ENCODE measurements at regions not wholly inside any gene's neighbourhood (a gene's known extent, or its start where the extent isn't known, plus 50 kb on each side); places are given as distances from the start of the nearest gene placed in this dataset.

- H3K27me3 Mint-ChIP-seq (ENCODE audit: insufficient read depth, low read depth, poor library complexity) = no peaks in the 10 kb centered on the region
Measured at GRCh38 chr6:126767711-126768110, 350.8 kb upstream of the RSPO3 start.

GRCh38 chr6:126770176-126770575, 348.3 kb upstream of the RSPO3 start:
- no peaks in the 10 kb centered on the region for H3F3A ChIP-seq (replicated peaks; ENCODE audit: low read depth)
- H3K4me1 ChIP-seq (ENCODE audit: insufficient read depth) = peaks cover 24% of the 10 kb centered on the region
- Mint-ChIP-seq H3K27ac (no peak overlapping the region), H3K4me3 (no peak overlapping the region), H3K9me3 (no peaks in the 10 kb centered on the region), H3K36me3 (ENCODE audit: low read depth) (no peaks in the 10 kb centered on the region), H3K4me1 (peaks cover 14% of the 10 kb centered on the region), H3K27me3 (ENCODE audit: insufficient read depth, low read depth, poor library complexity) (peaks cover 6% of the 10 kb centered on the region)
- no peak overlapping the region for H3K4me2 ChIP-seq
- no peaks in the 10 kb centered on the region for H3K27me3 ChIP-seq (ENCODE audit: insufficient read depth)
- no peak overlapping the region for H2AFZ ChIP-seq
- no peak overlapping the region for H3K4me3 ChIP-seq
- no peaks in the 10 kb centered on the region; the same call in 1 of the 2 replicates for H3K9me2 ChIP-seq (ENCODE audit: insufficient read depth)
- no peaks in the 10 kb centered on the region for H3K36me3 ChIP-seq (ENCODE audit: insufficient read depth)
- H4K20me1 ChIP-seq (replicated peaks; ENCODE audit: insufficient read depth) = no peaks in the 10 kb centered on the region
- H3K27ac ChIP-seq (ENCODE audit: low read depth) = no peak overlapping the region
- TF ChIP-seq ZNF114 (CRISPR knock-in tag; IDR thresholded peaks at IDR 0.05) (no peak), NANOG (IDR thresholded peaks at IDR 0.05; ENCODE audit: borderline replicate concordance) (no peak)
- TF ChIP-seq, protein P1, sequence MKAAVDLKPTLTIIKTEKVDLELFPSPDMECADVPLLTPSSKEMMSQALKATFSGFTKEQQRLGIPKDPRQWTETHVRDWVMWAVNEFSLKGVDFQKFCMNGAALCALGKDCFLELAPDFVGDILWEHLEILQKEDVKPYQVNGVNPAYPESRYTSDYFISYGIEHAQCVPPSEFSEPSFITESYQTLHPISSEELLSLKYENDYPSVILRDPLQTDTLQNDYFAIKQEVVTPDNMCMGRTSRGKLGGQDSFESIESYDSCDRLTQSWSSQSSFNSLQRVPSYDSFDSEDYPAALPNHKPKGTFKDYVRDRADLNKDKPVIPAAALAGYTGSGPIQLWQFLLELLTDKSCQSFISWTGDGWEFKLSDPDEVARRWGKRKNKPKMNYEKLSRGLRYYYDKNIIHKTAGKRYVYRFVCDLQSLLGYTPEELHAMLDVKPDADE (IDR thresholded peaks at IDR 0.05) = no peak
- no peaks in the 10 kb centered on the region for H3K79me2 ChIP-seq (replicated peaks; ENCODE audit: insufficient read depth)
- DNase-seq (ENCODE audit: low spot score) (no peak), ATAC-seq (no peak)

More at GRCh38 chr6:126767711-126768110, 350.8 kb upstream of the RSPO3 start:
- Mint-ChIP-seq H3K4me1 (no peaks in the 10 kb centered on the region; the same call in 2 of the 3 replicates), H3K27ac (no peak overlapping the region), H3K36me3 (ENCODE audit: low read depth) (no peaks in the 10 kb centered on the region), H3K9me3 (no peaks in the 10 kb centered on the region), H3K4me3 (no peak overlapping the region)
- no peak overlapping the region for H3K4me3 ChIP-seq
- no peaks in the 10 kb centered on the region for H3K36me3 ChIP-seq (ENCODE audit: insufficient read depth)
- peaks cover 9% of the 10 kb centered on the region; the same call in 1 of the 2 replicates for H3K4me1 ChIP-seq (ENCODE audit: insufficient read depth)
- H4K20me1 ChIP-seq (replicated peaks; ENCODE audit: insufficient read depth) = no peaks in the 10 kb centered on the region
- DNase-seq (ENCODE audit: low spot score) = no peak
- H3K4me2 ChIP-seq = no peak overlapping the region
- H3K27ac ChIP-seq (ENCODE audit: low read depth) = no peak overlapping the region
- no peak overlapping the region for H2AFZ ChIP-seq
- H3F3A ChIP-seq (replicated peaks; ENCODE audit: low read depth) = no peaks in the 10 kb centered on the region
- TF ChIP-seq EZH2 (IDR thresholded peaks at IDR 0.05; ENCODE audit: low read depth, unreplicated experiment) = no peak
- no peak for TF ChIP-seq CREB1 (CRISPR knock-in tag; IDR thresholded peaks at IDR 0.05; ENCODE audit: low read depth)
- no peak for TF ChIP-seq EZH2phosphoT487 (IDR thresholded peaks at IDR 0.05; ENCODE audit: unreplicated experiment)
- TF ChIP-seq, protein P2, sequence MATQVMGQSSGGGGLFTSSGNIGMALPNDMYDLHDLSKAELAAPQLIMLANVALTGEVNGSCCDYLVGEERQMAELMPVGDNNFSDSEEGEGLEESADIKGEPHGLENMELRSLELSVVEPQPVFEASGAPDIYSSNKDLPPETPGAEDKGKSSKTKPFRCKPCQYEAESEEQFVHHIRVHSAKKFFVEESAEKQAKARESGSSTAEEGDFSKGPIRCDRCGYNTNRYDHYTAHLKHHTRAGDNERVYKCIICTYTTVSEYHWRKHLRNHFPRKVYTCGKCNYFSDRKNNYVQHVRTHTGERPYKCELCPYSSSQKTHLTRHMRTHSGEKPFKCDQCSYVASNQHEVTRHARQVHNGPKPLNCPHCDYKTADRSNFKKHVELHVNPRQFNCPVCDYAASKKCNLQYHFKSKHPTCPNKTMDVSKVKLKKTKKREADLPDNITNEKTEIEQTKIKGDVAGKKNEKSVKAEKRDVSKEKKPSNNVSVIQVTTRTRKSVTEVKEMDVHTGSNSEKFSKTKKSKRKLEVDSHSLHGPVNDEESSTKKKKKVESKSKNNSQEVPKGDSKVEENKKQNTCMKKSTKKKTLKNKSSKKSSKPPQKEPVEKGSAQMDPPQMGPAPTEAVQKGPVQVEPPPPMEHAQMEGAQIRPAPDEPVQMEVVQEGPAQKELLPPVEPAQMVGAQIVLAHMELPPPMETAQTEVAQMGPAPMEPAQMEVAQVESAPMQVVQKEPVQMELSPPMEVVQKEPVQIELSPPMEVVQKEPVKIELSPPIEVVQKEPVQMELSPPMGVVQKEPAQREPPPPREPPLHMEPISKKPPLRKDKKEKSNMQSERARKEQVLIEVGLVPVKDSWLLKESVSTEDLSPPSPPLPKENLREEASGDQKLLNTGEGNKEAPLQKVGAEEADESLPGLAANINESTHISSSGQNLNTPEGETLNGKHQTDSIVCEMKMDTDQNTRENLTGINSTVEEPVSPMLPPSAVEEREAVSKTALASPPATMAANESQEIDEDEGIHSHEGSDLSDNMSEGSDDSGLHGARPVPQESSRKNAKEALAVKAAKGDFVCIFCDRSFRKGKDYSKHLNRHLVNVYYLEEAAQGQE (IDR thresholded peaks at IDR 0.05; ENCODE audit: unreplicated experiment) = no peak
- no peak for TF ChIP-seq JUNB (IDR thresholded peaks at IDR 0.05; ENCODE audit: unreplicated experiment)
- TF ChIP-seq CTCF (conservative IDR thresholded peaks at IDR 0.05; ENCODE audit: low read depth in 2 of 2) = no peak
- TF ChIP-seq STAT1 (IDR thresholded peaks at IDR 0.05; ENCODE audit: unreplicated experiment) = no peak
- no peak for TF ChIP-seq NANOG (IDR thresholded peaks at IDR 0.05; ENCODE audit: borderline replicate concordance)
- no peaks in the 10 kb centered on the region for H3K27me3 ChIP-seq (ENCODE audit: insufficient read depth)
- no peaks in the 10 kb centered on the region; the same call in 1 of the 2 replicates for H3K9me2 ChIP-seq (ENCODE audit: insufficient read depth)
- H3K79me2 ChIP-seq (replicated peaks; ENCODE audit: insufficient read depth) = no peaks in the 10 kb centered on the region
- ATAC-seq = no peak
